ENCODE measurements at regions not wholly inside any gene's neighbourhood (a gene's known extent, or its start where the extent isn't known, plus 50 kb on each side); places are given as distances from the start of the nearest gene placed in this dataset.

GRCh38 chr15:31828594-31828993, 201.7 kb upstream of the CHRNA7 start:
- no peak for DNase-seq (ENCODE audit: low read depth)

- no peak for DNase-seq (ENCODE audit: low read depth)
Measured at GRCh38 chr15:31830591-31830990, 199.7 kb upstream of the CHRNA7 start.

- no peak for DNase-seq (ENCODE audit: low read depth)
Measured at GRCh38 chr15:31831596-31831995, 198.7 kb upstream of the CHRNA7 start.

GRCh38 chr15:31834654-31835053, 195.7 kb upstream of the CHRNA7 start:
- DNase-seq (ENCODE audit: low read depth), result no peak

- no peak for DNase-seq (ENCODE audit: low read depth)
Measured at GRCh38 chr15:31839388-31839787, 190.9 kb upstream of the CHRNA7 start.

GRCh38 chr15:31840849-31841476, 189.4 kb upstream of the CHRNA7 start:
- no peak for DNase-seq (ENCODE audit: low read depth)

- no peak for DNase-seq (ENCODE audit: low read depth)
Measured at GRCh38 chr15:31842532-31843195, 187.7 kb upstream of the CHRNA7 start.

GRCh38 chr15:31843426-31844055, 186.8 kb upstream of the CHRNA7 start:
- DNase-seq (ENCODE audit: low read depth), result no peak

GRCh38 chr15:31845791-31846190, 184.5 kb upstream of the CHRNA7 start:
- no peak for DNase-seq (ENCODE audit: low read depth)

- no peak for DNase-seq (ENCODE audit: low read depth)
Measured at GRCh38 chr15:31847961-31848360, 182.4 kb upstream of the CHRNA7 start.

GRCh38 chr15:31848621-31849020, 181.7 kb upstream of the CHRNA7 start:
- DNase-seq (ENCODE audit: low read depth), result no peak

GRCh38 chr15:31852933-31853799, 177.1 kb upstream of the CHRNA7 start:
- DNase-seq (ENCODE audit: low read depth), result no peak

- DNase-seq (ENCODE audit: low read depth), result no peak
Measured at GRCh38 chr15:31856581-31856980, 173.7 kb upstream of the CHRNA7 start.

GRCh38 chr15:31857194-31857593, 173.1 kb upstream of the CHRNA7 start:
- no peak for DNase-seq (ENCODE audit: low read depth)

GRCh38 chr15:31858026-31858425, 172.3 kb upstream of the CHRNA7 start:
- DNase-seq (ENCODE audit: low read depth), result no peak

GRCh38 chr15:31866248-31866647, 164.1 kb upstream of the CHRNA7 start:
- no peak for DNase-seq (ENCODE audit: low read depth)

GRCh38 chr15:31867536-31868442, 162.5 kb upstream of the CHRNA7 start:
- DNase-seq (ENCODE audit: low read depth), result peak; percentile 55

- DNase-seq (ENCODE audit: low read depth), result no peak
Measured at GRCh38 chr15:31869686-31870307, 160.5 kb upstream of the CHRNA7 start.

- peak; percentile 86 for DNase-seq (ENCODE audit: low read depth)
Measured at GRCh38 chr15:31870328-31871165, 159.8 kb upstream of the CHRNA7 start, which contains the start of gene OTUD7A. TSS of gene OTUD7A (minus strand) at chr15:31870673.
